GM23338 (cell line): ENCODE measurements at regions not wholly inside any gene's neighbourhood (a gene's known extent, or its start where the extent isn't known, plus 50 kb on each side); places are given as distances from the start of the nearest gene placed in this dataset.

Experiments used
- ATAC-seq: fragments of 200-7000 bp; cut with Tn5 transposase; 3 replicates; pipeline ENCODE4 v1.9.1; 2020
- DNase-seq: peaks from one replicate; pipeline ENCODE4 v3.0.0-alpha.2; 2015; ENCODE audit warnings: low spot score
- H2AFZ ChIP-seq: fragments of 200-600 bp; sonication (generic); 2 replicates; pipeline ENCODE4 v1.8.0; 2016; ENCODE audit warnings: antibody characterized with exemption, mild to moderate bottlenecking, moderate library complexity
- H3F3A ChIP-seq: fragments of 200-600 bp; sonication (generic); replicated peaks from 2 replicates; pipeline ENCODE4 v1.8.0; 2017; ENCODE audit warnings: antibody characterized with exemption, mixed run types, low read depth
- H3K27ac ChIP-seq: fragments of 200-600 bp; sonication (generic); 2 replicates; pipeline ENCODE4 v1.6.1; 2016; ENCODE audit warnings: low read depth
- H3K27me3 ChIP-seq: fragments of 200-600 bp; sonication (generic); 2 replicates; pipeline ENCODE4 v1.8.0; 2016; ENCODE audit warnings: mild to moderate bottlenecking, mixed run types, moderate library complexity; ENCODE audit not compliant: insufficient read depth
- H3K36me3 ChIP-seq: fragments of 200-600 bp; sonication (generic); 2 replicates; pipeline ENCODE4 v1.8.0; 2016; ENCODE audit warnings: mild to moderate bottlenecking; ENCODE audit not compliant: insufficient read depth
- H3K4me1 ChIP-seq: fragments of 200-600 bp; sonication (generic); 2 replicates; pipeline ENCODE4 v1.8.0; 2016; ENCODE audit warnings: mild to moderate bottlenecking, moderate library complexity; ENCODE audit not compliant: insufficient read depth
- H3K4me2 ChIP-seq: fragments of 200-600 bp; sonication (generic); 2 replicates; pipeline ENCODE4 v1.7.1; 2017; ENCODE audit warnings: mixed run types
- H3K4me3 ChIP-seq: fragments of 200-600 bp; sonication (generic); 2 replicates; pipeline ENCODE4 v1.6.1; 2016; ENCODE audit warnings: mixed run types
- H3K79me2 ChIP-seq: fragments of 200-600 bp; sonication (generic); replicated peaks from 2 replicates; pipeline ENCODE4 v1.8.0; 2017; ENCODE audit warnings: mild to moderate bottlenecking; ENCODE audit not compliant: insufficient read depth
- H3K9me2 ChIP-seq: fragments of 200-600 bp; sonication (generic); 2 replicates; pipeline ENCODE4 v1.8.0; 2017; ENCODE audit not compliant: insufficient read depth
- H4K20me1 ChIP-seq: fragments of 200-600 bp; sonication (generic); replicated peaks from 2 replicates; pipeline ENCODE4 v1.8.0; 2017; ENCODE audit warnings: mild to moderate bottlenecking; ENCODE audit not compliant: insufficient read depth
- H3K27ac Mint-ChIP-seq: 2 replicates; pipeline ENCODE4 v1.8.0; 2020; ENCODE audit warnings: inconsistent platforms, mild to moderate bottlenecking, moderate library complexity, mixed read lengths
- H3K27me3 Mint-ChIP-seq: 3 replicates; pipeline ENCODE4 v1.8.0; 2022; ENCODE audit warnings: low read depth, mild to moderate bottlenecking, moderate library complexity, mixed read lengths, inconsistent platforms; ENCODE audit not compliant: insufficient read depth, poor library complexity
- H3K36me3 Mint-ChIP-seq: 3 replicates; pipeline ENCODE4 v1.8.0; 2021; ENCODE audit warnings: low read depth, mild to moderate bottlenecking, inconsistent platforms, moderate library complexity, mixed read lengths
- H3K4me1 Mint-ChIP-seq: 3 replicates; pipeline ENCODE4 v1.8.0; 2020; ENCODE audit warnings: mild to moderate bottlenecking, inconsistent platforms, mixed read lengths
- H3K4me3 Mint-ChIP-seq: 3 replicates; pipeline ENCODE4 v1.8.0; 2021; ENCODE audit warnings: moderate library complexity, mild to moderate bottlenecking, inconsistent platforms, mixed read lengths
- H3K9me3 Mint-ChIP-seq: 3 replicates; pipeline ENCODE4 v1.8.0; 2020; ENCODE audit warnings: moderate library complexity, mild to moderate bottlenecking, inconsistent platforms, mixed read lengths
- CREB1 ChIP-seq: fragments of 250-450 bp; sonication (Bioruptor Pico); IDR thresholded peaks from 2 replicates; pipeline ENCODE4 v1.5.0; 2020; ENCODE audit warnings: low read depth, mild to moderate bottlenecking, moderate library complexity
- EZH2 ChIP-seq: fragments of 200-600 bp; sonication (generic); IDR thresholded peaks from one replicate; pipeline ENCODE4 v1.8.0; 2017; ENCODE audit warnings: antibody characterized with exemption, mild to moderate bottlenecking, low read depth; ENCODE audit not compliant: unreplicated experiment
- EZH2phosphoT487 ChIP-seq: fragments of 200-600 bp; sonication (generic); IDR thresholded peaks from one replicate; pipeline ENCODE4 v1.8.1; 2018; ENCODE audit warnings: antibody characterized with exemption; ENCODE audit not compliant: unreplicated experiment
- JUNB ChIP-seq: IDR thresholded peaks from one replicate; pipeline ENCODE4 v1.6.1; 2016; ENCODE audit warnings: antibody characterized with exemption; ENCODE audit not compliant: unreplicated experiment
- NANOG ChIP-seq: IDR thresholded peaks from 2 replicates; pipeline ENCODE4 v1.6.1; 2016; ENCODE audit warnings: antibody characterized with exemption, borderline replicate concordance
- POLR2AphosphoS5 ChIP-seq: IDR thresholded peaks from 2 replicates; pipeline ENCODE4 v1.6.1; 2016; ENCODE audit warnings: antibody characterized with exemption, low read depth
- REST ChIP-seq: IDR thresholded peaks from one replicate; pipeline ENCODE4 v1.6.1; 2018; ENCODE audit warnings: antibody characterized with exemption; ENCODE audit not compliant: unreplicated experiment
- STAT1 ChIP-seq: IDR thresholded peaks from one replicate; pipeline ENCODE4 v1.6.1; 2016; ENCODE audit warnings: antibody characterized with exemption; ENCODE audit not compliant: unreplicated experiment
- ZNF114 ChIP-seq: fragments of 250-450 bp; sonication (Bioruptor Pico); IDR thresholded peaks from 2 replicates; pipeline ENCODE4 v1.5.0; 2020; ENCODE audit warnings: mild to moderate bottlenecking, moderate library complexity
- ZNF331 ChIP-seq: fragments of 250-450 bp; sonication (Bioruptor Pico); IDR thresholded peaks from 2 replicates; pipeline ENCODE4 v1.5.0; 2020; ENCODE audit warnings: low read depth, mild to moderate bottlenecking, moderate library complexity
- ZNF462 ChIP-seq: fragments of 250-450 bp; sonication (Bioruptor Pico); IDR thresholded peaks from 2 replicates; pipeline ENCODE4 v1.5.0; 2020; ENCODE audit warnings: mild to moderate bottlenecking, moderate library complexity
- TF ChIP-seq, protein P1 (sequence below), 2 experiments: fragments of 200-600 bp in 1 of 2; sonication (generic) in 1 of 2; conservative IDR thresholded peaks; 2 replicates each; pipeline versions ENCODE4 v1.5.1 to v1.6.1; 2016 to 2017; ENCODE audit warnings: antibody characterized with exemption in 2 of 2, low read depth in 2 of 2, mild to moderate bottlenecking in 2 of 2, moderate library complexity in 1 of 2

- TF ChIP-seq ZNF462 = no peak
Measured at GRCh38 chr3:115476472-115476871, 146.8 kb upstream of the GAP43 start (continued).

- H3K4me2 ChIP-seq = no peak overlapping the region
- Mint-ChIP-seq H3K27me3 (no peaks in the 10 kb centered on the region), H3K9me3 (peaks cover 4% of the 10 kb centered on the region; the same call in 1 of the 3 replicates), H3K36me3 (no peaks in the 10 kb centered on the region), H3K4me3 (no peak overlapping the region), H3K27ac (no peak overlapping the region), H3K4me1 (peaks cover 13% of the 10 kb centered on the region)
- no peaks in the 10 kb centered on the region for H4K20me1 ChIP-seq
- H2AFZ ChIP-seq = no peak overlapping the region
- H3K36me3 ChIP-seq = no peaks in the 10 kb centered on the region
- DNase-seq (no peak), ATAC-seq (no peak)
- H3K4me1 ChIP-seq = peaks cover 7% of the 10 kb centered on the region
- no peaks in the 10 kb centered on the region for H3K27me3 ChIP-seq
- H3K4me3 ChIP-seq = no peak overlapping the region
- H3K79me2 ChIP-seq = no peaks in the 10 kb centered on the region
- H3F3A ChIP-seq = no peaks in the 10 kb centered on the region
- peaks cover 9% of the 10 kb centered on the region; the same call in 1 of the 2 replicates for H3K9me2 ChIP-seq
- no peak overlapping the region for H3K27ac ChIP-seq
- no peak for TF ChIP-seq POLR2AphosphoS5
- no peak for TF ChIP-seq ZNF331
- no peak for TF ChIP-seq ZNF114
- TF ChIP-seq CREB1 = no peak
- no peak for TF ChIP-seq STAT1
- TF ChIP-seq JUNB = no peak
- no peak for TF ChIP-seq EZH2
- no peak for TF ChIP-seq REST
- TF ChIP-seq NANOG = no peak
- TF ChIP-seq, protein P1, sequence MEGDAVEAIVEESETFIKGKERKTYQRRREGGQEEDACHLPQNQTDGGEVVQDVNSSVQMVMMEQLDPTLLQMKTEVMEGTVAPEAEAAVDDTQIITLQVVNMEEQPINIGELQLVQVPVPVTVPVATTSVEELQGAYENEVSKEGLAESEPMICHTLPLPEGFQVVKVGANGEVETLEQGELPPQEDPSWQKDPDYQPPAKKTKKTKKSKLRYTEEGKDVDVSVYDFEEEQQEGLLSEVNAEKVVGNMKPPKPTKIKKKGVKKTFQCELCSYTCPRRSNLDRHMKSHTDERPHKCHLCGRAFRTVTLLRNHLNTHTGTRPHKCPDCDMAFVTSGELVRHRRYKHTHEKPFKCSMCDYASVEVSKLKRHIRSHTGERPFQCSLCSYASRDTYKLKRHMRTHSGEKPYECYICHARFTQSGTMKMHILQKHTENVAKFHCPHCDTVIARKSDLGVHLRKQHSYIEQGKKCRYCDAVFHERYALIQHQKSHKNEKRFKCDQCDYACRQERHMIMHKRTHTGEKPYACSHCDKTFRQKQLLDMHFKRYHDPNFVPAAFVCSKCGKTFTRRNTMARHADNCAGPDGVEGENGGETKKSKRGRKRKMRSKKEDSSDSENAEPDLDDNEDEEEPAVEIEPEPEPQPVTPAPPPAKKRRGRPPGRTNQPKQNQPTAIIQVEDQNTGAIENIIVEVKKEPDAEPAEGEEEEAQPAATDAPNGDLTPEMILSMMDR (conservative IDR thresholded peaks at IDR 0.05; ENCODE audit: low read depth in 2 of 2) = no peak
- TF ChIP-seq EZH2phosphoT487 = no peak
Measured at GRCh38 chr3:115478359-115478758, 145.0 kb upstream of the GAP43 start.
